GM19324 (cell line): ENCODE measurements at regions not wholly inside any gene's neighbourhood (a gene's known extent, or its start where the extent isn't known, plus 50 kb on each side); places are given as distances from the start of the nearest gene placed in this dataset.

ENCODE experiments used
- ATAC-seq: cut with Tn5 transposase; IDR thresholded peaks from one replicate; pipeline ENCODE4 v1.9.1; 2021; ENCODE audit warnings: mild to moderate bottlenecking, moderate library complexity; ENCODE audit not compliant: unreplicated experiment, low FRiP score

GRCh38 chr17:33511670-33512069 lies 218.6 kb upstream of the ASIC2 start:
- no peak for ATAC-seq

GRCh38 chr17:33512113-33512512 lies 219.0 kb upstream of the ASIC2 start:
- no peak for ATAC-seq

DNA sequence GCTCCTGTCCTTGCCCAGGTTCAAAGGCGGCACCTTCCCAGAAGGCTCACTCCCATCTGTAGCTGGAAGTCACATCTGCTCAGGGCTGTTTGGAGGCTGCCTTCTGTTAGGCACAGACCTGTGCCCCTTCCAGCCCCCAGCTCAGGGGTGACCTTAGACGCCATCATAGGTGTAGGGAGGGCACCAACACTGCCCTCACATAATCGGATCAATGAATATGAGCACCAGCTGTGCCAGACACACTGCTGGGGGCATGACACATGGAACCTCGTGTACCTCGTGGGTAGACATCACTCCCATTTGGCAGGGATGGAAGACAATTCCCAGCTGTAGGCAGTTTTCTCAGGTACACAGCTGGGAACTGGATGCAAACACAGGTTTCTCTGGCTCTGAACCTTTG lies 220.7 kb upstream of the ASIC2 start:
- no peak for ATAC-seq

- ATAC-seq = no peak
Observed at GRCh38 chr17:33514369-33514768, 221.3 kb upstream of the ASIC2 start.

DNA sequence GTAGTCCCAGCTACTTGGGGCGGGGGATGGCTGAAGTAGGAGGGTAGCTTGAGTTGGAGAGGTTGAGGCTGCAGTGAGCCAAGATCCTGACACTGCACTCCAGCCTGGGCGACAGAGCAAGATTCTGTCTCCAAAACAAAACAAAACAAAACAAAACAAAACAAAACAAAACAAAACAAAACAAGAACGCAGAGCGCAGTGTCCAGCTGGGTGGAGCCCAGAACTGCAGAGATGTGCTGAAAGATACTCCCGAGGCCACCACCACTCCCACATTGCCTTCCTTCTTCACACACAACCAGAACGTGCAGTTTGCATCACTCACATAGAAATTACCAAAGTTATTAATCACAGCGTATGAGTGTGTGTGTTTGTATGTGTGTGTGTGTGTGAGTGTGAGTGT lies 222.9 kb upstream of the ASIC2 start:
- no peak for ATAC-seq

- no peak for ATAC-seq
Observed at GRCh38 chr17:33516645-33517044, 223.6 kb upstream of the ASIC2 start.

- ATAC-seq = no peak
Observed at GRCh38 chr17:33517746-33518145, 224.7 kb upstream of the ASIC2 start.

DNA sequence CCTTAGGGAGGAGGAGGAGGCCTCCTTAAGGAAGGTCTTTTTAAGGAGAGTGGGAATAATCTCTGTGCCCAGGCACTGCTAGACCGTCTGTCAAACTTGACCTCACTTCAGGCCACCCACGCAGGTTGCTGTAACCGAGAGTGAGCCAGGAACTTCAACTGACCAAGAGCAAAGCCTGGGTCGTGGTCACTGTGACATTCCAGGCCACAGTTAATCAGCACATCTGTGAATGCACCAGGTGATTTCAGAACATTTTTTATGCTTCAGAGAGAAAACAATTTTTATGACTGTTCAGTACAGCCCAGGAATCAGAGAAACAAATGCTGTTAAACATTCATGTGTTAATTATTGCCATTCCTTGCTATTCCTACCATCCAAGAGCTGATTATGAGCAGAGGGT lies 226.6 kb upstream of the ASIC2 start:
- no peak for ATAC-seq

- no peak for ATAC-seq
Observed at GRCh38 chr17:33520426-33521330, 227.6 kb upstream of the ASIC2 start.

DNA sequence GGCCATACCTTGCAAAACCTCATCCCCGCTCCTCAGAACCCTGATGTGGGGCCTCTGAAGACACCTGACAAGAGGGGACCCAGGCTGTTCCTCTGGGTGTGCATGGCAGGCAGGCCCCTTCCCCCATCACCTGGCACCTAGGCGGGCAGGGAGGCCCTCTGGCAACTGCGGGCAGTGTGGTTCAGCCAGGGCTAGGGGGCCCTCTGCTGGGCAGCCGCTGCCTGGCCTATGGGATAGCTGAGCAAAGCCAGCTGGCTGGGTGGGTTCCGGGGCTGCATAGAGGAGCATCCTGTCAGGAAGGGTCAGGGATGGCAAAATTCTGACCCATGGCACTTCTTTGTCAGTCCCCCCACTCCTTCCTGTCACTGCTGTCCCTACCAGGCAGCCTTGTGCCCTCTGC lies 228.7 kb upstream of the ASIC2 start:
- ATAC-seq = no peak

GRCh38 chr17:33522623-33523022 lies 229.5 kb upstream of the ASIC2 start:
- no peak for ATAC-seq

- ATAC-seq = no peak
Observed at GRCh38 chr17:33523577-33523981, 230.5 kb upstream of the ASIC2 start.

DNA sequence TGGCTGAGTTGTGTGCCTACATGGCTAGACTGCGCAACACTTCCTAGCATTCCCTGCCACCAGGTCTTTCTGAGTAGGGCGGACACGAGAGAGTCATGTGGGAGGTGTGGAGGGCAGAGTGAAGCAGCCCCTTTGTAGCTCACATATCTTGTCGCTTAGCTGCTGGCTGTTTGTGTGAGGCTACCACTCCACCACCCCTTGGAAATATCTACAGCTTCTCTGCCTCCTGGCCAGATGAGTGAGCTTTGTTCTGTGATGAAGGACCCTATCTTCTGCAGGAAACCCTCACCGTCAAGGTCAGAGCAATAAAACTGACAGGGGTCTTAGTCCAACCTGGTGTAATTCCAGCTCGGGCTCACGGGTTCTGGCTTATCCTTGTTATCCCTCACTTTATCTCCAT lies 232.1 kb upstream of the ASIC2 start:
- ATAC-seq = no peak

GRCh38 chr17:33526717-33527116 lies 233.6 kb upstream of the ASIC2 start:
- no peak for ATAC-seq

GRCh38 chr17:33527290-33527689 lies 234.2 kb upstream of the ASIC2 start:
- no peak for ATAC-seq

GRCh38 chr17:33528846-33529245 lies 235.8 kb upstream of the ASIC2 start:
- ATAC-seq = no peak

- no peak for ATAC-seq
Observed at GRCh38 chr17:33529816-33530215, 236.7 kb upstream of the ASIC2 start.

- no peak for ATAC-seq
Observed at GRCh38 chr17:33531311-33531710, 238.2 kb upstream of the ASIC2 start.

DNA sequence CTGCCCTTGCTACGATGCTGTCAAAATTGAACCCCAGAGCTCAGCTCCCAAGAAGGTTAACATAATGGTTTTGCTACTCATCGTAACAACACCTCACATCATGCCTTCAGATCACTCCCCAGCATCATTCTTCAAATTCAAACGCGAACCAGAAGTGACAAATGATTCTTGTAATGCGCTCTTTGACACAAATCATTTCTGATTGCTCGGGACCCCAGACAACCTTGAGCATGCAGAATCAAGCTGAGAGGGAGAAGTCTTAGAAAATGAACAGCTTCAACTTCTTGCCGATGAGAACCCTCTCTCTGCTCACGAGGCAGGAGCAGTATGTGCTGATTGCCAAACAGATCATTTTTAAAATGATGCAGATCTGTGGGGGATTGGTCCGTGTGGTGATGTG lies 241.0 kb upstream of the ASIC2 start:
- ATAC-seq = no peak

DNA sequence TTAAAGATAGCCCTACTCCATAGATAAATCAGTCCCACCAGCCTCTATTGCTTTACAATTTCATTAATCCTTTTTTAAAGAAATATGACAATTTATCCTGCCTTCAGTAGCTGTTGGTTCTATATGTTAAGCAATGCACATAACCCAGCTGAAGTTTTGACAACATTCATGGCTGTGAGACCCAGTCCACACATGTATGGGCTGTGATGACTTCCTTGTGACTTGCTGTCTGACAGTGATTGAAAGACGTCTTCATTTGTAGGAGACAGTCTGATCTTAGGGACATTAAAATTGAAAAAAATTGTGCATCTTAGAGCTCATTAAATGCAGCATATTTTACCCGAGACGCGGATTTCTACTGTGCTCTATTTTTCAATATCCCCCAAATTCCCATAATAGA lies 252.0 kb upstream of the ASIC2 start:
- ATAC-seq = no peak

DNA sequence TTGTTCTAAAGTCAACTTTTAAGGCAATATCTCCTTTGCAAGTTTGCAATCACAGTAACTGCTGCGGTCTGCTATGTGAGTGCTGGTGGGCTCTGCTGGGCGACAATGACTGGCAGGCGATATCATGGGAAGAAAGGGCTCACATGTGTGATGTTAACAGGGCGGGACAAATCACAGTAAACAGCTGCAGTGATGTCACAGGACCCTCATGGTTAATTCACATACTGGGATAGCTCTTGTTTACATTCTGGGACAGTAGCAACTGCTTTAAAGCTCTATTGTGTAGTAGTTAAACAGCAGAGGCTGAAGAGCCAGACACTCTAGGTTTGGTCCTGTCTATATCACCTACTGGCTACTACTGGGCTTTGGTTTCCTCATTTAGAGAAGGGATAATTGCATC lies 257.2 kb upstream of the ASIC2 start:
- ATAC-seq = no peak

- no peak for ATAC-seq
Observed at GRCh38 chr17:33551075-33551474, 258.0 kb upstream of the ASIC2 start.

GRCh38 chr17:33551911-33552310 lies 258.8 kb upstream of the ASIC2 start:
- no peak for ATAC-seq
